NOMO-1 treated with dmso at 0.1 percent for 144 hours (cell line): ENCODE measurements at regions not wholly inside any gene's neighbourhood (a gene's known extent, or its start where the extent isn't known, plus 50 kb on each side); places are given as distances from the start of the nearest gene placed in this dataset.

Experiments
- DNase-seq: peaks from one replicate; lab custom pipeline; 2025; ENCODE audit not compliant: unreplicated experiment; lab: John Stamatoyannopoulos, UW

DNA sequence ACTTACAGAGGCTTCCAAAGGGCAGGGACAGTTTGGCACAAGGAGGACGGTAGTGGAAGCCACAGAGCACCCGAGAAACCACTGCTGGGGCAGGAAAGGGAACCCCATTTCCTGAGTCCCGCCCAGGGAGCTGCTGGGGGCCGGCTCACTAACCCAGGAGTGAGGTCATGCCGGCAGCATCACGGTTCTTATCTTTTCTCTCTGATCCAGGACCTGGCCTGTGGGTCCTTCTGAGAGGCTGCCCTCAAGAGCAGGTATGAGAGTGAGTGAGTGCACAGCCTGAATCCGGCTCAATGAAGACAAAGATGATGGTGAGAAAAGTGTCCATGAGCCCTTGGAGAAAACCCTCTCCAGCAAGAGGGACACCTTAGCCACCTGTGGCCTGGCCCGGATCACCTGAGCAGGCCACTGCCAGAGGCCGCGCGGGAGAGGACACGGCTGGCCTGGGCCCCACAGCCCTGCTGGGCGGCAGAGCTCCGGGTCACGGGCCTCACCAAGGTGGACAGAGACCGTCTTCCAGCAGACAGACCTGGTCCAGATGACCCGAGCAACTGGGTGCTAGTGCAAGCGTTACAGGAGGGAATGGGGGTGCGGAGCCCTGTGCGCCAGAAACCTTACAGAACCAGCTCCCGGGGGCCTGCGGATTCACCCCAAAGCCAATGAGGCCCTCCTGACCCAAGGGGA is 94.9 kb downstream of the RIPK4 start:
- DNase-seq, result no peak

DNA sequence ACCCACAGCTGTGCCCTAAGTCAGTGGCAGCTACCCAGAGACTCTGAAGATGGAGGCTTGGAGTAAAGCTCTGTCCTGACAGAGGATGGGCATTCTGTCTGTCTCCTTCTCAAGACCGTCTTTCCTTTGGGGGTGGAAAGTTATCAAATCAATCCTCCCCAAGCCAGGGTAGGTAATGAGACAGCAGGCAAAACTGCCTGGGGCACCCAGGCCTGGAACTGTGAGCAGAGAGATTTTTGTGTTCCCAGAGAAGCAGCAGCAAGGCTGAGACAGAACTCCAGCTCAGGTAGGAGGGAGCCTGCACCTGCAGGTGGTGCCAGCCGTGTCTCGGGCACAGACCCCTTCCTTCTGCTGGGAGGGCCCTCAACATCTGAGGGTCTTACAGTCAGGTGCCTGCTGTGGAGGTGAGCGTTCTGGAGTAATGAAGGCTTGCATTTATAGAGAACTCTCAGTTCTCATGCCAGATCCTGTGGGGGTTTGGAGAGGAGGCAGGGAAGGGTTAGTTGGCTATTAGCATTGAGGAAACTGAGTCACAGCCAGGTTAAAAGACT is 95.6 kb downstream of the RIPK4 start:
- DNase-seq, result no peak

DNA sequence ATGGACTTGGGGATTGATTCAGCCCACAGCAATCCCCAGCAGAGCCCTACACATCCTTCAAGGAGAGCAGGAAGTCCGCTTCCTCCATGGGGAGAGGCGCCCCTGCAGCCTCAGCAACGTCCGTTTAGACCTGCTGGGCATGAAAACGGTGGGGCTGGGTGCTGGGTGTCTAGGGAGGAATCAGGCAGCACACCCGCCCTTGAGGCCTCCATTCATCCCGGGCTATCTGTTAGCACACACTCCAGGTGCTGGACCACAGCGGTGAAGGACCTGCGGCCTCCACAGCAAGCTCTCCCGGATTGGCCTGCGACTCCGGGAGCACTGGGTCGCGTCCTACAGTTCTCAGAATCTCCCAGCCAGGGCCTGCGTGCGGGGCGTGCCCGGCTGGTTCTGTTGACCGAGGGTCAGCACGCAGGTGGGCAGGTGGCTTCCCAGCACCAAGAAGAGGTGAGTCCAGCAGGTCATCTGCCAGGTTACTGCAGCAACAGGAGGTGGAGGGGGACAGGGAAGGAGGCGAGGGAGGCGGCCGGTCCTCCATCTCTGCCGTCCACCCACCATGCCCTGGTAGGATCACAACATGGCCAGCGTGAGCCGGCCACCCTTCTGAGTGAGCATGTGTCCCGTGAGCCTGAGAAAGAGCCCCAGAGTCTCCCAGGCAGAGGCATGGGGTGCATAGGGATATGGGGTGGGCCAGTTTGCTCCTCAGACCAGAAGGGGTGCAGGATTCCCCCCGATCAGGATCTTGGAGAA is 96.6 kb downstream of the RIPK4 start:
- no peak for DNase-seq

DNA sequence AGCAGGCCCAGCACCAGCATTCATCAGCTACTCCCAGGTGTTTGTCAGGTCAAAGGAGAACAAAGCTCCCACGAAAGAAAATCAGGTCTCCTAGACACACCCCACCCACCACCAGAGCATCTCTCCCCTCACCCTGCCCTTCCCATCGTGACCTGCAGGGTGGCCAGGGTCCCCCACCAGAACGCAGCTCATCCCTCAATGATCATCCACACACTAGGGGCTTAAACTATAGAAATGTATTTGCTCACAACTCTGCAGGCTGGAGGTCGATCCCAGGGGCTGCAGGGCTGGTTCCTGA is 97.4 kb downstream of the RIPK4 start:
- no peak for DNase-seq

DNA sequence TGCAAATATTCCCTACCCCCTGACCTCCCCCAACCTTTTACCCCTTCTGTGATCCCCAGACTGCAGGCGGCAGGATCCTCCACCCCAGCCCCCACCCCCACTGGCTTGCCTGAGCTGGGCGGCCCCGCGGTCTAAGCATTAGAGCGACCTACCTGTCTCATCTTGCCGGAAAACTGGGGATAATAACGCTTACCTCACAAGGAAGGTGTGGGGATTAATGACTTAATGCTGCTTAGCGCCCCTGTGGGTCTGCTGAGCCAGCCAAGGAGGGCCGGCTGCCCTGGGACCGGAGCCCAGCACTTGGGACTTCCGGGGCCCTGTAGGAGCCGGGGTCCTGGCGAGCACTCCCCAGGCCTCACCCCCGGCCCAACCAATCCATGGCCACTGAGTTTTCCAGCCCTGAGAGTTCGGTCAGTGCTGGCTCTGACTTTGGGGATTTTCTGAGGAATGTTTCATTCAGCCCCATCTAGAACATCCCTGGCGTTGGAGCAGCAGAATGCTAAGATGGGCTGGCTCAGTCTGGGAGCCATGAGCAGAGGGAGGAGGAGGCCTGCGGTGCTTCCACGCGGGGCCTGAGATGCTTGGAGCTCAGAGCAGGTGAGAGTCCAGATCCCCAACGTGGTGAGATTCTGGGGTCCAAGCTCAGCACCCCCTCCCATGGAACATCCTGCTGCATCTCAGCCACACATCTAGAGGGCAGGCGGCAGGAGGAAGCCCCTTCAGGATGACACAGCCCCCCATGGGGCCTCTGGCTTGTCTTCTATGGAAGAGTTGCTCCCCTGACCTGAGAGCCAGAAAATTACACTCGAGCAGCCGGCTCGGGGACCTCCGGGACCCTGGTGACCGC is 97.9 kb downstream of the RIPK4 start:
- no peak for DNase-seq

DNA sequence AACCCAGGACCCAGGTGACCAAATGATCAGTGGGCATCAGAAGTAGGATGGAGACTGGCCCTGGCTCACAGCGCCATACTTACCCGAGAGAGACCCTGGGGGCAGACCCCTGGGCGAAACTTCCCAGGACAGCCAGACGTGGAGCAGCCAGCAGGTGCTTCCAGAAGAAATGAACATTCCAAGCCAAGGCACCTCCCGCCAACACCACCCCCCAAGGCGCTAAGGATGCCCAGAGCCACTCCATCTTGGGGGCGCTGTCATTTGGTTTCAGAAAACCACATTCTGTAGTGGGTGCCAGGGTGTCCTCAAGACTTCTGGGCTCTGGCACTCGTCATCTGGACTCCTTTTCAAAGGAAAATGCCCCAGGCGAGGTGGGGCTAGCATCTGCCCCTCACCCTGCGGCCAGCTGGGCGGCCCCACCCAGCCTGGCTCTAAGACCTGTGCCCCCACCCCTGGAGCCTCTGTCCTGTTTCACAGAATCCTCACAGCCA is 98.8 kb downstream of the RIPK4 start:
- DNase-seq, result no peak

DNA sequence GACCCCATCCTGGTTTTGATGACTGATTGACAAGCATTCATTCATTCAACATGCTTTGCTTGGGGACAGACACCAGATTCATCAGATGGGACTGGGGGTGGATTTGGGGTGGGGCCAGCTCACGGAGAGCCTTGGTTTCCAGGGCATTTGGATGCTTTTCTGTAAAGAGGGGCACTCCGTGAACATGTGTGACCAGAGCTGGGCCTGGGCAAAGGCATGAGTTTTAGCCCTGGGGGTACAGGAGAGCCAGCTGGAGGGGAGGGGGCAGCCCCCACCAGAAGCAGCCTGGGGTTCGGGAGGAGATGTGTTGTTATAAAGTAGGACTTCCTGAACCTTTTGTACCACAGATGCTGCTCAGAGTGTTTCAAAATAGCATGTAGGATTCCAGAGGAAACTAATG is 99.7 kb downstream of the RIPK4 start:
- DNase-seq, result no peak

DNA sequence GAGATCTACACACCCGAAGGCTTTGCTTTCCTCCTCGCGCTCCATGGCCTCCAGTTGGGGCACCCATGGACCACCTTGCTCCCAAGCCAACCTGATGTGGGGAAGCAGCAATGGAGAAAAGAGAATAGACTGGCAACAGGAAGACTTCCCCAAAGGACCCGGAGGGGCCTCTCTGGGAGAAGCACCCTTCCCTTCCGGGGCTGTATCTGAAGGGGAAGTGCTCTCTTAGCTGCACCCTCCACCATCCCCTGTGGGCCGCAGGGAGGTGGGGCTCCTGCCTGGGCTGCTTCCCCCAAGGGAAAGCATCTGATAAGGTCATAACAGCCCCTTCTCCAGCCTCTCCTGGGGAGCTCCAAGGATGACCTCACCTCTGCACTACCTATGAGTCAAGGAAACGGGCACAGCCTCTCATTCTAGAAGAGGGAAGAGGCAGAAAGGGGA is 100.2 kb downstream of the RIPK4 start:
- DNase-seq, result no peak

DNA sequence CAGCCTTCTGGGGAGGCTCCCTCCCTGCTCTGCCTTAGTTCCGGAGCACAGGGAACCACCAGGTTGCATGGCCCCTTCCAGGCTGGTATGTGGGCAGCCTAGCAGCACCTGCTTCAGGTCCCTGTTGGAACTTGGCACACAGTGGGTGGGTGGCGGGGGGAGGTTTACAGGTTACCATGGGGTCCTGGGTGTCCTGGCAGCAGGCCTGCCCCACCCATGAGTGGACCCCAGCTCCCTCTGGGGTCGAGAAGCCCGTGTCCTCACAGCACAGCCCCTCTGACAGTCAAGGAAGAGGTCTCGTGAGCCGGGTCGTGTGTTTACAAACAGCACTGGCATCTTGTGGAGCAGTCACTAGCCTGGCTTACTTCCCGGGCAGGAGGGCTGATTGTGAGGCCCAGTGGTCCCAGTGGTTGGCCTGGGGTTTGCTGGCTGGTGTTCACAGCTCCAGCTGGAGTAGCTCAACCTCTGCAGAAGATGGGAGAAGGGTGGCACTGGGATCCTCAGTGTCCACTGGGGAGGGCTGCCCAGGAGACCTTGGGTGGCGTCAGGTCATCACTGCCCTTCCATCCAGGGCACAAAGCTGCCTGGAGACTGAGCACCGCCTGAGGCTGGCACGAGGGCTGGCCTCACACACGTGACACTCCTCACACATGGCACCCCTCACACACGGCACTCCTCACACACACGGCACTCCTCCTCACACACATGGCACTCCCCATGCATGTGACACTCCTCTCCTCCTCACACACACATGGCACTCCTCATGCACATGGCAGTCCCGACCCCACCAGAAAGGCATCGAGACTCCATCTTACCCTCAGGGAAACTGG is 100.9 kb downstream of the RIPK4 start:
- no peak for DNase-seq

DNA sequence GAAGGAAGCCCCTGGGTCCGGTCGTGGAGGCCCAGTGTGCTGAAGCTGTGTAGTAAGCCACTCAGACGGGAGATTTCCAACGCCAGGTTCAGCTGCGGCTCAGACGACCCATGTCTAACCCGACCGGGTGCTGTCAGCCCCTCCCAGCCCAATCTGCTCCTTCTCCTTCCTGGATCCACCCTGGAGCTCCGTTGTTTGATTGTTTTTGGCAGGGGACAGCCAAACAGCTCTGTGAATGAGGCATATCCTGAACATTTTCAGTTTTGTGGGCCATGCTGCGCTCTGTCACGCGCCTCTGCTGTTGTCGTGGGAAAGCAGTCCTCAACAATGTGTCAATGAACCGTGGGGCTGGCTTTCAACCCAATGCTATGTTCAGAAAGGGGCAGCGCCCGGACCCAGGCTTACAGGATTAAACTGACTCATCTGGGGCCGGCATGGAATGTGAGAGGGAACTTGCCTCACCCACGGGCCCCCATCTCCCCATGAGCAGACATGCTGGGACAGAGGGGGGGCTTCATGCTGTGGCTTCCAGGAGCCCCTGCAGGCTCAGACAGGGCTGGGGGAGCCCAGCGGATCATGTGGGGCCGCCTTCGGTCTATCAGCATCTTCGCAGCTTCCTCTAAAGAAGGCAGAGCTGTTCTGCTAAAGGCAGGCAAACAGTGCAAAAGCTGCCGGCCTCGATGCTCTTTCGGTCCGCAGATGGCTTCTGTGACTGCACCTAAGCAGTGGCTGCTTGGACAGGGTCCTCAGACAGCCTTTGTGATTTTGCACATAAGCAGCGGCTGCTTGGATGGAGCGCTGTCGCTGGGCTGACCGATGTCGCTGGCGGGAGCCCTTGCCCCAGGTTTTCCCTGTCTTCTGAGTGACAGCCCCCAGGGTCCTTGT is 101.7 kb downstream of the RIPK4 start:
- DNase-seq, result no peak

DNA sequence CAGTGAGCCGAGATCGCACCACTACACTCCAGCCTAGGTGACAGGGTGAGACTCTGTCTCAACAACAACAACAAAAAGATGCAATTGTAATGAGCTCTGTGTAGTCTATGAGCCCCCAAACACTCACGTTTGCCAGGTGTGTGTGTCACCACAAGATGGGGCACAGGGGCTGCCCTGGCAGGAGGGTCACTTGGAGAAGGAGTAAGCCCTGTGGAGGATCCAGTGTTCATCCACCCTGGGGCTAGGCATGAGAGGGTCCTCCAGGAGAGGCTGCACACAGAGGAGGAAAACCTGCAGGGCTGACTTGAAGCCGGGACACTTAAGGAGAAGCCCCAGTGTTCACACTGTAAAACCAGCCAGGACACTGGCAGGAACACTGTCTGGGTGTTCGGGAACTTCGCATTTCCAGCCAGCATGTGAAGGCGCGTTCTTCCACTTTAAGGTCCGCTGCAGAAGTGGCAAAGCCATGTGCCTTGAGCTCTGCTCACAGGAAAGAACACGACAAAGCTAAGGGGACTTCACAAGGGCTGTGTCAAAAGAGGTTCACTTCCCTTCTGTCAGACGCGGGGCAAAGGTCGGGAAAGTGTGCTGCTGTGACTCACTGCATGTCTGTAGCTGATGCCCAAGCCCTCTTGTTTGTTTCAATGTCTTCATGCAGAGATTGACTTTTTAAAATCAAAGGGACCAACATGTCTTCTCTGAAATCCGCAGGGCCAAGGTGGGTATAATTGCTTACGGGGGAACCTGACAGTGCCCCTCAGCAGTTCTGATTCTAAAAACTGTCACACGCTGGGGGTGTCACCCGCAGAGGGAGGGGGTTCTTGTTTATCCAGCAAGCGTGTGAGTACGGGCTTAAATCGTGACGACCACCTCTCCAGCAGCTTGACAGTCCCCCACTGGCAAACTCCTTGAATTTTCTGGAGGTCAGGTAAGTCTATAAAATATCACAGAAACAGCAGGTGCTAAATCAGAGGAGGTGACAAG is 102.8 kb downstream of the RIPK4 start:
- DNase-seq, result peak; percentile 77

DNA sequence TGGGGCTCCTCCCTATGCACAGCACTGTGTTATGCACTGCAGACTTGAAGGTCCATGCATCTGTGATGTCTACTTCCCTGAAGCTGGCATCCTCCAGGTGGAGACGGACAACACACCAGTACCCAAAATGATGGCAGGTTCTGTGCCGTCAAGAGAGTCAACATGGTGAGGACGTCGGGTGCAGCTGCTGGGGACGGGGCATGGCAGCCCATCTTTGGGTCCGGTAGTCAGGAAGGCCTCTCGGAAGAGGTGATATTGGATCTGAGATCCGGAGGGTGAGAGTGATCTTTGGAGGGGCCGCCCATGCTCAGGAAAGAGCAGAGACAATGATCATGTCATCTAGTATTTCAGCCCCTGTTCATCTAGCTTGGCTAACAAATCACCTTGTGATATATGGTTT is 104.1 kb downstream of the RIPK4 start:
- no peak for DNase-seq

DNA sequence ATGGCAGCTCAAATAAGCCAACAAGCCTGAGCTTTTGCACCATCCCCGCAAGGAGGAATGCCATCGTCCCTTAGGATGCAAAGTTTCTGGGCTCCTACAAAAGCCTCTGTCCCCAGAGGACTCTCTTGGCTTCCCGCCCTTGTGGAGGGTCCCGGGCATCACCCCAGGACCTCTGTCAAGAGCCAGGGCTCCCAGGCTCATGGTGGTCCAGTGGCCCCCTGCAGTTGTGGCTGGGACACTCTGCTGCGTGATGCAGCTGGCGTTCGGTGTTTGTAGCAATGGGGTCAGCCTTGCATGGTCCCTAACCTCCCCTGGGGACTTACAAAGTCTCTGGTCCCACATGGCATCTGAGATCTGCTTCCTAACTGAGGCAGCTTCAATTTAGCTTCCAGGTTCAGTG is 104.7 kb downstream of the RIPK4 start:
- no peak for DNase-seq

DNA sequence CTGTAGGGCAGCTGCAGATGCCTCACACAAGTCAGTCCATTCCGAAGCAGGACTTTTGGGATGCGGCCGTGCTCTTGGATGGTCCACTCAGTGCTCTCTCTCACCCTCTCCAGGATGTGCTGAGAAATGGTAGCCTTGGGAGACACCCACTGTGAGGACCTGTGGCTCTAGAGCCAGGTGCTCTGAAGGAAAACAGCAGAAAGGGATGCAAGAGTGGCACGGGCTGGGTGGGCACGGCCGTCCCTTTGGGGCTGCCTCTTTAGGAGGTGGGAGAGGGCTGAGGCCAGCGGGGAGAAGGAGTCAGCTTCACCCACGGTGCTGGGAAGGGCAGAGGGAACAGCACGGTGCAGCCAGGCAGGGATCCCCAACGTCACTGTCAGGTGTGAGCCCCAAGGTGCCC is 106.1 kb downstream of the RIPK4 start:
- no peak for DNase-seq

DNA sequence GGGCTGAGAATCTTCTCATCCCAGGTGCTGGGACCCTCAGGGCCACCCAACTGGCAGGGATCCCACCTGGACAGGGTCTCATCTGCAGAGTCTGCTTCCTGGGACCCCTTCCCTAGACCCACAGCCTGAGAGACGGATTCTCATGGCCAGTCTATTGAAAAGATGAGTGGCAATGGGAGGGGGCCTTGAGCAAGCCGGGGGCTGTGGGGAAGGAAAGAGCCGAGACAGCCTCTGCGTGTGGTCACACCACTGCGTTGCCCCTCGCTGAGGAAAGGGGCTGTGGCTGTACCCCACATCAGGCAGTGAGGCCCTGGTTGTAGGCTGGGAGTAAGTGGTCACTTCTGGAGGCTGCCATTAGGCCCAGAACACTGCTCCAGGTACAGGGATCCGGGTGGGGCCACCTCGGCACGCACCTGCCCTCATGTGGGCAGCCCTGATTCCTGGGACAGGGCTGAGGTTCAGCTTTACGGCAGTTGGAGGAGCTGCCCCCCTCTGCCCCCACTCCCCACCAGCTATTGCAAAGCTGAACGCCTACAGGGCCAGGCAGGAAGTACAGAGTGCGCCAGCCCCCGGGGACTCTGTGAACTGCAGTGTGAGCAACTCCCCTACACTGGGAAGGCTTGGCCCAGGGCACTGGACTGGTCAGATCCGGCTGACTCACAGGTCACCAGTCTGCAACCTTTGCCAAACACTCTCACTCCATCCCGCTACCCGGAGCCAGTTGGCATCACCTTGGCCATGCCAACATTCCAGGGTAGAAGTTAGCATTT is 106.9 kb downstream of the RIPK4 start:
- no peak for DNase-seq

DNA sequence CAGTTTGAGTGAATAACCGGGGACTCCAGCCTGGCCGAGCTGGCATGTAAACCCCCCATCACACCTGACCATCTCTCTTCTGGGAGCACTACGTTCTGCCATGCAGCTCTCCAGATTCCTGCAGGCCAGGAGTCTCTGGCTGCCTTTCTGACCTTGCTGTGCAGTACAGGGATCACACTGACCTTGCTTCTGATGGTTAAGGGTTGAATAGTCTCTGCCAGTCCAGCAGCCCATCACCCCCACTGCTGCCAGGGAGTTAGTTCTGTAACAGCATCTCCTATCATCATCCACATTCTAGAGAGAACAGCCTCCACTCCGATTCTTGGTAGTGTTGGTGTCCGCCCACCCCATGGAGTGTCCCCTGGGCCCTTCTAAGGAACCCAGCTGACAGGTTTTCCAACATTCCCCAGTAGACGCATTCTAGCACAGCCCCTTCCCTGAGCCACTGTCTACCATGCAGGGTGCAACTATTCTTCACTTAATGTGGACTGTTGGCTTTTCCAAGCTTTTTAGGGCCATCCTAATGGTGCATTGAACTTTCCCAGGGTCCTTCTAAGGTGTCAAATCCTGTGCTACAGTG is 109.8 kb downstream of the RIPK4 start:
- DNase-seq, result no peak

DNA sequence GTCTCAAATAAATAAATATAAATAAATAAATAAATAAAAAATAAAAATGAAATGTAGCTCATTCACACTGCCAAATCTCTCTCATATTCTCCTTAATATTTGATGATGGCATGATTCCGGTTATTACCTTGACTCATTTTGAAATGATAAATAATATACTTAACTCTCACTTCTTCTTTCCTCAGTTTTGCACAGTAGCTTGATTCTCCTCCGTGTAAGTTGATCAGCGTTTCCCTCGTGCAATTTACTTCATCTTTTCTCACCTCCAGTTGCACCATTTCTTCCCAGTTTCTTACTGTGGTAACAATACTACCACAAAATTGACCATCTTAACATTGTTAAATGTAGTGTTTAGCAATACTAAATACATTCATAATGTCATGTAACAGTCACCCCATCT is 111.6 kb downstream of the RIPK4 start:
- DNase-seq, result peak; percentile 17
